Large intestine (tissue), 3 donors: ENCODE measurements at regions not wholly inside any gene's neighbourhood (a gene's known extent, or its start where the extent isn't known, plus 50 kb on each side); places are given as distances from the start of the nearest gene placed in this dataset.

Experiments
- DNase-seq, 2 donors: peaks; one replicate each; pipeline versions ENCODE4 v3.0.0 to v3.0.0-alpha.2; 2013
- H3K27ac ChIP-seq: one replicate; pipeline ENCODE4 v1.5.1; 2013; ENCODE audit warnings: low read length
- H3K27me3 ChIP-seq: 2 replicates; pipeline ENCODE4 v1.6.1; 2013; ENCODE audit warnings: low read length; ENCODE audit not compliant: control insufficient read depth, insufficient read depth
- H3K36me3 ChIP-seq: 2 replicates; pipeline ENCODE4 v1.6.1; 2013; ENCODE audit warnings: low read length; ENCODE audit not compliant: control insufficient read depth, insufficient read depth
- H3K4me1 ChIP-seq: one replicate; pipeline ENCODE4 v1.6.1; 2013; ENCODE audit warnings: low read length; ENCODE audit not compliant: control insufficient read depth, insufficient read depth
- H3K4me3 ChIP-seq: one replicate; pipeline ENCODE4 v1.5.1; 2013; ENCODE audit warnings: low read length
- H3K9me3 ChIP-seq: one replicate; pipeline ENCODE4 v1.6.1; 2013; ENCODE audit warnings: mild to moderate bottlenecking, low read depth, low read length, moderate library complexity; ENCODE audit not compliant: control insufficient read depth
- WGBS: methylation state at CpG from one replicate; pipeline ENCODE4 v1.1.5; 2013; ENCODE audit warnings: low lambda C conversion rate; ENCODE audit not compliant: insufficient coverage; 5-methylcytosine and 5-hydroxymethylcytosine counted together

DNA sequence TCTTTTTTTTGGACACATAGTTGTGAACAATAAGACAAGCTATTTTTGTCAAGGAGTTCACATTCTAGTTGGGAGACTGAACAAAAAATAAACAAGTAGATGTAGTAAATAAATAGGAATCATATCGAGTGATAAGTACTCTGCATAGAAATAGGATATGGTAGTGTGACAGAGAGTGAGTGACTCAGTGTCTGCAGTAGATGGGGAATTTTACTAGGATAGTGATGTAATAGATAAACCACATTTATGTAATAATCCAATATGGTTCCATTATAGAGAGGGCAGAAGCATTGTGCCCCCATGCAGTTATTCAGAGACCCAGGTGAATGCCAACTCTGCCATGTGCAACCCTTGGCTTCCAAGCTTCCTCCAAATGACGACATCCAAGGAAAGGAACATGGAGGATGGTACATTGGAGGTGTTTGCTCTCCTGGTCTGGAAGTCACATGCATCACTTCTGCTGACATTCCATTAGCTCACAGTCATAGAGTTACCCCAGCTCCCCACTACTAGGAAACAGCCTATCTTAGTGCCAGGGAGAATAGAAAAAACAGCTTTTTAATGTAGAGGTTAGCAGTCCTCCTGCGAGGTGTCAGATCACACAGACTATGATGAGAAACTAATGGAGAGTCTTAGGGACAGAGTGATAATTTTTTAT, 595.4 kb downstream of the NYAP2 start:
- H3K27me3 ChIP-seq = no peaks in the 10 kb centered on the region
- H3K27ac ChIP-seq = no peak overlapping the region
- no peak overlapping the region for H3K4me3 ChIP-seq
- no peak for DNase-seq
- H3K4me1 ChIP-seq = no peaks in the 10 kb centered on the region
- WGBS = 81% methylated on average over 2 of the region's 3 CpGs
- no peaks in the 10 kb centered on the region for H3K36me3 ChIP-seq
- no peaks in the 10 kb centered on the region for H3K9me3 ChIP-seq

GRCh38 chr2:225993430-225993829, 593.9 kb downstream of the NYAP2 start:
- Histone ChIP-seq H3K4me1 (no peaks in the 10 kb centered on the region), H3K9me3 (no peaks in the 10 kb centered on the region), H3K36me3 (no peaks in the 10 kb centered on the region), H3K4me3 (no peak overlapping the region), H3K27me3 (no peaks in the 10 kb centered on the region), H3K27ac (no peak overlapping the region)
- 100% methylated on average over 2 of the region's 2 CpGs for WGBS
- DNase-seq = no peak

- no peak overlapping the region for H3K4me3 ChIP-seq
- no peaks in the 10 kb centered on the region for H3K4me1 ChIP-seq
- no peaks in the 10 kb centered on the region for H3K27me3 ChIP-seq
- DNase-seq = no peak
- no peaks in the 10 kb centered on the region for H3K9me3 ChIP-seq
- H3K36me3 ChIP-seq = no peaks in the 10 kb centered on the region
- WGBS = no CpG with 5 or more reads among the region's 4 CpGs
- H3K27ac ChIP-seq = no peak overlapping the region
Observed at GRCh38 chr2:225989809-225990208, 590.3 kb downstream of the NYAP2 start.

DNA sequence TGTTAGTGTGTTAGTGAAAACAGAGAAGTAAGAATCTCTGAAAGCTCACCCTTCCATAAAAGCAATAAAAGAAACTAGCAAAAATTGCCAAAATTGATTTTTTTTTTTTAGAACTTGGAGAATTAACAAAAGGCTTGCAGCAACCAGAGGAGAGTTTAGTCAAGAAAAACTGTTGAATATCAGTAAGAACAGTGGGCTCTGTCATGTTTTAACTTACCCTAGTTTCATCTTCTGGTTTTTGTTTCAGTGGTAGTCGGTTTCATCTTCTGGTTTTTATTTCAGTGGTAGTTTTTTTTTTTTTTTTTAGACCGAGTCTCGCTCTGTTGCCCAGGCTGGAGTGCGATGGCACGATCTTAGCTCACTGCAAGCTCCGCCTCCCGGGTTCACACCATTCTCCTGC, 580.9 kb downstream of the NYAP2 start:
- Histone ChIP-seq H3K36me3 (no peaks in the 10 kb centered on the region), H3K4me1 (no peaks in the 10 kb centered on the region), H3K27me3 (no peaks in the 10 kb centered on the region), H3K27ac (no peak overlapping the region), H3K4me3 (no peak overlapping the region), H3K9me3 (peaks cover 3% of the 10 kb centered on the region)
- no peak for DNase-seq
- no CpG with 5 or more reads among the region's 7 CpGs for WGBS

DNA sequence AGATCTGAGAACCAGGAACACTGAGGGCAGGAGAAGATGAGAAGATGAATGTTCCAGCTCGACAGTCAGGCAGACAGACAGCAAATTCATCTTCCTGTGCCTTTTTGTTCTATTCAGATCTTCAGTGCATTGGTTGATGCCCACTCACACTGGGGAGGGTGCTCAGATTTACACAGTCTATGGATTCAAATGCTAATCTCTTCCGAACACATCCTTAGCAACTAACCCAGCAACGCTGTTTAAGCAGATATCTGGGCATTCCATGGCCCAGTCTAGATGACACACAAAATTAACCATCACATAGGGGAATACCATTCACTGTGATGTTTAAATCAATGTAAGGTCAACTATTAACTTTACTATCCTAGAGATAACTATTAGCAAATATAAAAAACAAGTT, 571.9 kb downstream of the NYAP2 start:
- Histone ChIP-seq H3K4me1 (no peaks in the 10 kb centered on the region), H3K36me3 (no peaks in the 10 kb centered on the region), H3K27me3 (no peaks in the 10 kb centered on the region), H3K27ac (no peak overlapping the region), H3K9me3 (peaks cover 3% of the 10 kb centered on the region), H3K4me3 (no peak overlapping the region)
- DNase-seq = no peak
- no CpG with 5 or more reads among the region's 3 CpGs for WGBS

- Histone ChIP-seq H3K36me3 (no peaks in the 10 kb centered on the region), H3K9me3 (peaks cover 21% of the 10 kb centered on the region), H3K4me1 (no peaks in the 10 kb centered on the region), H3K27me3 (no peaks in the 10 kb centered on the region), H3K27ac (no peak overlapping the region), H3K4me3 (no peak overlapping the region)
- no CpG with 5 or more reads among the region's 4 CpGs for WGBS
- no peak for DNase-seq
Observed at GRCh38 chr2:225948903-225949302, 549.4 kb downstream of the NYAP2 start.

GRCh38 chr2:225938991-225939390, 539.5 kb downstream of the NYAP2 start:
- Histone ChIP-seq H3K27me3 (no peaks in the 10 kb centered on the region), H3K4me1 (no peaks in the 10 kb centered on the region), H3K9me3 (no peaks in the 10 kb centered on the region), H3K27ac (no peak overlapping the region), H3K4me3 (no peak overlapping the region), H3K36me3 (no peaks in the 10 kb centered on the region)
- no peak for DNase-seq
- WGBS = no CpG with 5 or more reads among the region's 1 CpG

DNA sequence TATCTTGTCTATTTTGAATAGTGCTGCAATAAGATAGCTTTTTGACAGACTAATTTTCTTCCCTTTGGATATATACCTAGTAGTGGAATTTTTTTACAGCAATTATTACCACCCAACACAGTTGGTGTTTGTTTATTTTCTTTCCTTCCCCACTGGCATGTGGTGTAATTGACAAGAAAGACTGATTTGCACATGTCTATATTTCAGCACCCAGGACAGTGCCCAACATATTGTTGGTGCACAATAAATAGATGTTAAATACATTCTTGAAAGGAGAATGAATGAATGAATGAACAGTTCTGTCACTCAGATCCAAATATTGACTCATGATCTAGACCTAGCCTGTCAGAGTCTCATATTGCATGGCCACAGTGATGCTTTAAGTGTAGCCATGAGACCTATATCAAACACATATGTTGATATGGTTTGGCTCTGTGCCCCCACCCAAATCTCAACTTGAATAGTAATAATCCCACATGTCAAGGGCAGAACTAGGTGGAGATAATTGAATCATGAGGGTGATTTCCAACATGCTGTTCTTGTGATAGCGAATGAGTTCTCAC, 538.2 kb downstream of the NYAP2 start:
- no peaks in the 10 kb centered on the region for H3K9me3 ChIP-seq
- DNase-seq = no peak
- WGBS = no CpG with 5 or more reads among the region's 1 CpG
- no peaks in the 10 kb centered on the region for H3K4me1 ChIP-seq
- H3K36me3 ChIP-seq = no peaks in the 10 kb centered on the region
- H3K27ac ChIP-seq = no peak overlapping the region
- H3K4me3 ChIP-seq = no peak overlapping the region
- H3K27me3 ChIP-seq = no peaks in the 10 kb centered on the region

DNA sequence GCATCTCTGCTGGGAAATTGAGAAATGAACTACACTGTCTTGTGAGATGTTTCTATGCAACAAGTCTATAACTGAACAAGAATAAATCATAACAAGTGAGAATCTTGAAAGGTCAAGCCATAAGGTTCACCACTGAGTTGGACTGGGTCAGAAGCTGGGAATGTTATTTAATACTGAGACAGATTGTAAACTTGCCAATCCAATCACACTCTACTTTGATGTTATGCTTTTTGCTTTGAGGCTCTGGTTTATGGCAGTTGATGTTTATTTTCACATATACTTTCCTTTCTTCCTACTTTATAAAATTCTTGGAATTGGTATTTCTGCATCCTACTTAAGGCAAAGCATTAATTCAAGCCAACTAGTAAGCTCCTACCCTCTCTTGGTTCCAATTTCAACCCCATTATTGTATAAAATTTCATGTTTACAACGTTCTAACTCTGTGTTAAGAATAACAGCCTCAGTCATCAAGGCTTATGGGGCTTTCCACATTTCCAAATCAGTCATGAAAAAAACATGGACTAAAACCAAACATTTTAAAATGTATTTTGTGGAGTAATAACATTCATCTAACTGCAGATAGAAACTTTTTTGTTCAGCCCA, 533.4 kb downstream of the NYAP2 start:
- Histone ChIP-seq H3K27me3 (no peaks in the 10 kb centered on the region), H3K4me1 (no peaks in the 10 kb centered on the region), H3K9me3 (no peaks in the 10 kb centered on the region), H3K27ac (no peak overlapping the region), H3K36me3 (no peaks in the 10 kb centered on the region), H3K4me3 (no peak overlapping the region)
- WGBS = 50% methylated on average over 1 of the region's 1 CpG
- DNase-seq = no peak

DNA sequence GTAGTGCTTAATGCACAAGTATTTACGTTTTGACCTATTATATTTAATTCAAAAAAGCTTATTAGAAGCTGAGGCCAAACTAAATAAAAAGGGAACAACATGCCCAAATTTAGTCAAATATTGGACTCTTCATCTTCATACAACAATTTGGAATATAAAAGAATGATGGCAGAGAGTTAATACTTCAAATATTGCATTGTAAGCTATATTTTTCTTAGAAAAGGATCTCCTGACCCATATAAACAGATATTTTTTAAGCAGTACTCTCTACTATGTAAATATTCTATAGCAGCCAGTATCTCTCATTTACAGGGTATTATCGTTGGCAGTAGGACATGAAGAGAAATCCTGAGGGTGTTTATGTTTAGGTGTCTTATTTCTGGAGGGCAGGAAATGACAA, 531.2 kb downstream of the NYAP2 start:
- Histone ChIP-seq H3K4me3 (no peak overlapping the region), H3K9me3 (no peaks in the 10 kb centered on the region), H3K4me1 (no peaks in the 10 kb centered on the region), H3K36me3 (no peaks in the 10 kb centered on the region), H3K27me3 (no peaks in the 10 kb centered on the region), H3K27ac (no peak overlapping the region)
- WGBS = 50% methylated on average over 1 of the region's 2 CpGs
- DNase-seq = no peak
